ENCODE measurements at regions not wholly inside any gene's neighbourhood (a gene's known extent, or its start where the extent isn't known, plus 50 kb on each side); places are given as distances from the start of the nearest gene placed in this dataset.

- no peaks in the 10 kb centered on the region for H3K4me1 Mint-ChIP-seq
- Histone ChIP-seq H3K27me3 (replicated peaks in 1 of 4; ENCODE audit: control extremely low read depth in 1 of 4, control insufficient read depth in 3 of 4, insufficient read depth in 4 of 4, low read length in 3 of 4) (no peaks in the 10 kb centered on the region), H4K20me1 (ENCODE audit: control insufficient read depth, insufficient read depth, low read length, poor library complexity, severe bottlenecking) (no peaks in the 10 kb centered on the region), H3K9me3 (ENCODE audit: control extremely low read depth in 1 of 3, control insufficient read depth in 2 of 3, insufficient read depth in 1 of 3, low read length in 2 of 3) (no peaks in the 10 kb centered on the region), H3K4me1 (ENCODE audit: control insufficient read depth in 2 of 2, insufficient read depth in 2 of 2, low read length in 2 of 2) (no peaks in the 10 kb centered on the region), H2AFZ (ENCODE audit: insufficient read depth, low read depth, low read length, poor library complexity, severe bottlenecking) (no peak overlapping the region), H3K4me2 (replicated peaks; ENCODE audit: low read depth, low read length, poor library complexity, severe bottlenecking) (no peak overlapping the region), H3K36me3 (replicated peaks in 1 of 2; ENCODE audit: control extremely low read depth in 1 of 2, control insufficient read depth in 1 of 2, extremely low read depth in 1 of 2, insufficient read depth in 2 of 2, low read length in 1 of 2) (no peaks in the 10 kb centered on the region), H3K4me3 (ENCODE audit: control extremely low read depth in 1 of 5, extremely low read depth in 1 of 5, insufficient read depth in 1 of 5, low read depth in 2 of 5, low read length in 4 of 5) (no peak overlapping the region), H3K27ac (ENCODE audit: low read length in 2 of 2) (no peak overlapping the region), H3K79me2 (ENCODE audit: control insufficient read depth, insufficient read depth, low read length) (no peaks in the 10 kb centered on the region), H3K9ac (ENCODE audit: low read length) (no peak overlapping the region)
- H3K27me3 Mint-ChIP-seq: no peaks in the 10 kb centered on the region
- intact Hi-C loops (cut with micrococcal nuclease): no loop called here
- ChIA-PET POLR2A (no interaction called here), CTCF (no interaction called here)
- H3K9me3 Mint-ChIP-seq (ENCODE audit: insufficient read depth): no peaks in the 10 kb centered on the region
- ATAC-seq (ENCODE audit: low read depth): no peak
- H3K4me3 Mint-ChIP-seq: no peak overlapping the region
- no peak overlapping the region for H3K27ac Mint-ChIP-seq
- no CpG with 5 or more reads among the region's 2 CpGs for WGBS (ENCODE audit: insufficient coverage)
- DNase-seq: no peak
- TF ChIP-seq EZH2 (IDR thresholded peaks at IDR 0.05; ENCODE audit: borderline replicate concordance, insufficient read depth, low read depth, low read length, poor library complexity, severe bottlenecking): no peak
- TF ChIP-seq CTCF (IDR thresholded peaks at IDR 0.05): no peak
Observed at GRCh38 chr4:157564218-157564617, 343.7 kb downstream of the GRIA2 start.

- no peak for ATAC-seq (ENCODE audit: low read depth)
- Histone ChIP-seq H3K27ac (ENCODE audit: low read length in 2 of 2) (no peak overlapping the region), H3K79me2 (ENCODE audit: control insufficient read depth, insufficient read depth, low read length) (no peaks in the 10 kb centered on the region), H3K9ac (ENCODE audit: low read length) (no peak overlapping the region), H3K9me3 (ENCODE audit: control extremely low read depth in 1 of 3, control insufficient read depth in 2 of 3, insufficient read depth in 1 of 3, low read length in 2 of 3) (no peaks in the 10 kb centered on the region), H3K4me2 (replicated peaks; ENCODE audit: low read depth, low read length, poor library complexity, severe bottlenecking) (no peak overlapping the region), H2AFZ (ENCODE audit: insufficient read depth, low read depth, low read length, poor library complexity, severe bottlenecking) (no peak overlapping the region), H3K4me3 (ENCODE audit: control extremely low read depth in 1 of 5, extremely low read depth in 1 of 5, insufficient read depth in 1 of 5, low read depth in 2 of 5, low read length in 4 of 5) (no peak overlapping the region), H3K4me1 (ENCODE audit: control insufficient read depth in 2 of 2, insufficient read depth in 2 of 2, low read length in 2 of 2) (no peaks in the 10 kb centered on the region), H3K27me3 (replicated peaks in 1 of 4; ENCODE audit: control extremely low read depth in 1 of 4, control insufficient read depth in 3 of 4, insufficient read depth in 4 of 4, low read length in 3 of 4) (no peaks in the 10 kb centered on the region), H3K36me3 (replicated peaks in 1 of 2; ENCODE audit: control extremely low read depth in 1 of 2, control insufficient read depth in 1 of 2, extremely low read depth in 1 of 2, insufficient read depth in 2 of 2, low read length in 1 of 2) (no peaks in the 10 kb centered on the region), H4K20me1 (ENCODE audit: control insufficient read depth, insufficient read depth, low read length, poor library complexity, severe bottlenecking) (no peaks in the 10 kb centered on the region)
- TF ChIP-seq CTCF (IDR thresholded peaks at IDR 0.05) (no peak), EZH2 (IDR thresholded peaks at IDR 0.05; ENCODE audit: borderline replicate concordance, insufficient read depth, low read depth, low read length, poor library complexity, severe bottlenecking) (no peak)
- DNase-seq: no peak
- Mint-ChIP-seq H3K4me3 (no peak overlapping the region), H3K27ac (no peak overlapping the region), H3K27me3 (no peaks in the 10 kb centered on the region), H3K9me3 (ENCODE audit: insufficient read depth) (no peaks in the 10 kb centered on the region), H3K4me1 (no peaks in the 10 kb centered on the region)
- ChIA-PET POLR2A (no interaction called here), CTCF (no interaction called here)
- intact Hi-C loops (cut with micrococcal nuclease): no loop called here
- WGBS (ENCODE audit: insufficient coverage): 89% methylated on average over 1 of the region's 2 CpGs
Observed at GRCh38 chr4:157558016-157558415, 337.5 kb downstream of the GRIA2 start.

Data from B cell (primary cell).